HG02852 (cell line): ENCODE measurements at regions not wholly inside any gene's neighbourhood (a gene's known extent, or its start where the extent isn't known, plus 50 kb on each side); places are given as distances from the start of the nearest gene placed in this dataset.

ENCODE experiments used
- ATAC-seq: cut with Tn5 transposase; IDR thresholded peaks from one replicate; pipeline ENCODE4 v1.9.1; 2021; ENCODE audit warnings: mild to moderate bottlenecking, moderate library complexity; ENCODE audit not compliant: unreplicated experiment

DNA sequence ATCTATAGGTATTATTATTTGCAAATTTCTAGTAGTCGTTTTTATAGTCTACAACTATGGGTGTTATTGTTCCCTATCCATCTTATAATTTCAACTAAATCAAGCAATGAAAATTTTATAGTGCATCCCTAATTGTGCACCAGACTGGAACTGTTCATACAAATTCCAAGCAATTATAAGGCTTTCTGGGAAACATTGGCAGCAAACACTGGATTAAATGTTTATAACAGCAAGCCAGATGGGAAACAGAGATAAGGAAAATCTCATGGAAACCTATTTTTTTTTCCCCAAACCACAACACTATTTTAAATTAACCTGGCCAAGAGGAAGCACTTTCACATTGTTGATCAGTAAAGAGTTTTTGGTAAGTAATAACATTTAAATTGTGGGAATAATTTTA, 524.3 kb downstream of the RASEF start:
- no peak for ATAC-seq

DNA sequence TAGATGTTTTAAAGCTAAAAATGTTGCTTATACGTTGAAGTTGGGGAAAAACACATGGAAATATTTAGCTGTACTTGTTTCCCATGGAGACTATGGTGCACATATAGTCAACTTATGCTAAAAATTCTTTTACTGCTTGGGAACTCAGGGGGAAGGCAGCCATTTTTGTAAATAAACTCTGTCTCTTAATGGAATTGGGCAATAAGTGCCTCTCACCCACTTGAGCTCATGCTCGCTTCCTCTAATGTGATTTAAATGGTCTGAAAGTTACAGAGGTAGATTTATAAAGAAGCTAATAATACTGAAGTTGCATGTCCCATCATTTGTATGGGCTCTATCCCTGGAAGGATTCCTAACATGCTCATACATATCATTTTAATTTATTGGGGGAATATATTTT, 523.8 kb downstream of the RASEF start:
- ATAC-seq: no peak

DNA sequence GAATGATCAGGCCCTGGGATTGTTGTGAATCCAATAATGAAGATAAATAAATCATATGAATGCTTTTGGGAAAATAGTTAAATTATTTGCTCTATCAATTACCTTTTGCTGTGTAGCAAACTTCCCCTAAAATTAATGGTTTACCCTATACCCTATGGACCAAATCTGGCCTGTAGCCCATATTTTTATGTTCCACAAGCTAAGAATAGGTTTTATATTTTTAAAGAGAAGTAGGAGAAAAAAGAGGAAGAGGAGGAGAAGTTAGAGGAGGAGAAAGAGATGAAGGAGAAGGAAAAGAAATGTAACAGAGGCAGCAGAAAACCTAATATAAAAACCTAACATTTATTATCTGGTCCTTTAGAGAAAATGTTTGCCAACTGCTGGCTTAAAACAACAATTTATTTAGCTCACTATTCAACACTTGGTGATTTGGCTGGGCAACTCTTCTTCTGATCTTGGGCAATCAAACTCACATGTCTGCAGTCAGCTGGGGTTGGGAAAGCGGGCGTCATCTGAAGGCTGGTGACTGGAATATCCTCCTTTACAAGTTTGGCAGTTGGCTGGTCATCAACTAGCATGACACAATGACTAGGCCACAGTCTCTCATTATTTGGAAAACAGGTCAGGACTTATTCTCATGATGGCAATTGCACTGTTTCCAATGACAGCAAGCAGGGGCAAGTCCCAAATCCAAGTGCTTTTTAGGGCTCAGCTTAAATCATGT, 522.9 kb downstream of the RASEF start:
- no peak for ATAC-seq

GRCh38 chr9:82543726-82544125, 519.2 kb downstream of the RASEF start:
- no peak for ATAC-seq

- no peak for ATAC-seq
These were observed 516.8 kb downstream of the RASEF start for GRCh38 chr9:82546136-82546535.

GRCh38 chr9:82547995-82548394, 514.9 kb downstream of the RASEF start:
- no peak for ATAC-seq

- no peak for ATAC-seq
These were observed 513.6 kb downstream of the RASEF start for GRCh38 chr9:82549174-82549821.

DNA sequence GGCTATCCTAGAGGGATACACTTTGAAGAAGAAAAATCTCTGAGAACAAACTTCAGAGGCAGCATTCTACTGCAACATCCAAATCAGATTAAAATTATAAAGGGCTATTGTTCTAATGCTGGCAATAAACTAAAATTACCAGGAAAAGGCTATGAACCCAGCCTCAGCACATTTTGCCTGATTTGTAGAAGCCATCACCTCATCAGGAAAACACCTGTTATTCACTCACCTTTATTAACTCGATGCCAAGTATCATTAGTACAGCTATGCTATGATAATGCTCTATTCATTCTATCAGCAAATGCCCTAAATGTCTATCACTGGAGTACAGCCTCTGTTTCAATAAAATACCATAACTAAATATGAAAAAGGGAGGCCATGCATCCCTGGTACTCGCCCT, 510.2 kb downstream of the RASEF start:
- ATAC-seq: no peak

- ATAC-seq: no peak
These were observed 509.1 kb downstream of the RASEF start for GRCh38 chr9:82553654-82554366.

- ATAC-seq: no peak
These were observed 508.6 kb downstream of the RASEF start for GRCh38 chr9:82554381-82554780.

GRCh38 chr9:82555031-82555430, 507.9 kb downstream of the RASEF start:
- no peak for ATAC-seq

DNA sequence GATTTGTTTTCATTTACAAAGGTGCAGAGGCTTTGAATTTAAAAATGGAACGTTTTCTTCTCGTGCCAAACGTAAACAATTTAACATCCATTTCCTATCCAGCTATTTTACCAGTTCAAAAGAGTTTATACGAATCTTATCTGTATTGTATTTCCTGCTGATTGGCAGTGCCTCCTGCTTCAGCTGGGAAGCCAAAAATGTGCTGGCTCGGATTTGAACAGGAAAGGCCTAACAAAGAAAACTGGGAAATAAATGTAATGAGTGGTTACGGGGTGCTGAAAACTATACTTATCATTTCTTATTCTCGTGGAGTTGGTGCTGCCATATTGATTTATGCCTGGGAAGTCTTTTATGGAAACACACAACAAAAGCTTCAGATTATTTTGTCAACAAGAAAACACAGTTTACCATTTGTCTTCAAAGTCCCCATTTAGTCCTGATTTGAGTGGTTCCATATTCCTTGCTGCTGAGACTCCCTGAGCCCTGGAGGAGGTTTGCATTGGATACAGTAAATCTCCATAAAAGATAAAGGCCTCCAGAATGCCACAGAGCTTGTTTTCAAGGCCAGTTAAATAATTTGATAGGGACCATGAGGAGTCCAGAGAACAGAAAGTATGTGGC, 507.4 kb downstream of the RASEF start:
- ATAC-seq: no peak

DNA sequence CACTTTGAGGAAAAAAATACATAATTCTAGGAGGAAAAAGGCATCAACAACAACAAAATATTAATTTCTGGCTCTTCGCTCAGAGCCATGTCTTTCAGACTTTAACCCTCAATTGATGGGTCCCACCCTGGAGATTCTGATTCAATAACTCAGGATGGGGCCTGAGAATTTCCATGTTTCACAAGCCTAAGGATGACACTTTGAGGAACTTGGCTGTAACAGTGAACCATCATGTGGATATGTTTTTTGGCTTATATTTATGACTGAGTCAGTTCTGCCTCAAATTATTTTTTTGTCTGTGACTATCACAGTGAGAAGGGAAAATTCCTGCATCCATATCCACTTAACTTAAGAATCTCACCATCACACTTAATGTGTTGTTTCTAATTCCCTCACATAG, 504.6 kb downstream of the RASEF start:
- ATAC-seq: no peak

- no peak for ATAC-seq
These were observed 503.9 kb downstream of the RASEF start for GRCh38 chr9:82558855-82559630.

- no peak for ATAC-seq
These were observed 502.9 kb downstream of the RASEF start for GRCh38 chr9:82560036-82560435.

GRCh38 chr9:82560457-82560904, 502.5 kb downstream of the RASEF start:
- ATAC-seq: no peak

- ATAC-seq: no peak
These were observed 499.8 kb downstream of the RASEF start for GRCh38 chr9:82563094-82563493.

DNA sequence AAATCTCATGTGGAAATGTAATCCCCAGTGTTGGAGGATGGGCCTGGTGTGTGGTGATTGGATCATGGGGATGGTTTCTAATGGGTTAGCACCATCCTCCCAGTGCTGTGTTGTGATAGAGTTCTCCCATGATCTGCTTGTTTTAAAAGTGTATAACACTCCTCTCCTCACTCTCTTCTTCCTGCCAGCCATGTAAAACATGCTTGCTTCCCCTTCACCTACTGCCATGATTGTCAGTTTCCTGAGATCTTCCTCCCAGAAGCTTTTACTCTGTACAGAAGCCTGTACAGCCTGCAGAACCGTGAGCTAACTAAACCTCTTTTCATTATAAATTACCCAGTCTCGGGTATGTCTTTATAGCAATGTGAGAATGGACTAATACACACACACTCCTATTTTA, 499.1 kb downstream of the RASEF start:
- no peak for ATAC-seq

DNA sequence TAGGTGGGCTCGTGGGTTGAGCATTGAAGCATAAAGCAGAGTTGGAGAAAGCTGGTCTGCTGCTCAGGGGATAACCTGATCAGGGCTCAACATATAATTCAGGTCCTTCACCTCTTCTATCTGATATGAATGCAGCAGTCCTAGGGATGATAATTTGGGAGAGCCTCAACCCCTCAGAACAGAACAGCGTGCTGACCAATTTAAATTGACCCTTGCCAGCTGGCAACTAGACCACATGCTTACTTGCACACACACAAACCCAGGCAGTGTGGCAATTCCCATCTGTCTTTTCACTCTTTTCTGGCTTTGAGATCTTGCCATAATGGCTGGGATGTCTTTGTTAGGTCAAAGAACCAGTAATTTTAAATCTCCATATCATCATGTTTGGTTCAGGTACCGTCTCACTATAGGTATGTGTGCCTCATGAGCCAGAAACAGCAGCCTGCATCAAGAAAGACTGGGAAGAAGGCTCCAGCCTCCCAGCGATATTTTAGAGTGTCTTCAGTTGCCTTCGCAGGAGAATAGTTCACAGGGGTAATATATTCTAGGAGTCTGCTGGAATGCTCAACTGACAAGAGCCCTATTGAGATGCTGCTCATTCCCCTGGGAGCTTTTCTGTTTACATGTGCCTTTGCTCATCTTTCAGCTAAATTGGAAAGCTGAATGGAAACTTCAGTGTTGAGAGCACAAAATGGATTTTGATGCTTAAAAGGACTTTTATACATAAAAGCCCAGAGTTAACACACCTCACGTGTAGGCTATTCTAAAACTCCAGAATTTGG, 497.6 kb downstream of the RASEF start:
- ATAC-seq: no peak

- ATAC-seq: no peak
These were observed 495.0 kb downstream of the RASEF start for GRCh38 chr9:82567953-82568352.
